ENCODE measurements at regions not wholly inside any gene's neighbourhood (a gene's known extent, or its start where the extent isn't known, plus 50 kb on each side); places are given as distances from the start of the nearest gene placed in this dataset.

DNA sequence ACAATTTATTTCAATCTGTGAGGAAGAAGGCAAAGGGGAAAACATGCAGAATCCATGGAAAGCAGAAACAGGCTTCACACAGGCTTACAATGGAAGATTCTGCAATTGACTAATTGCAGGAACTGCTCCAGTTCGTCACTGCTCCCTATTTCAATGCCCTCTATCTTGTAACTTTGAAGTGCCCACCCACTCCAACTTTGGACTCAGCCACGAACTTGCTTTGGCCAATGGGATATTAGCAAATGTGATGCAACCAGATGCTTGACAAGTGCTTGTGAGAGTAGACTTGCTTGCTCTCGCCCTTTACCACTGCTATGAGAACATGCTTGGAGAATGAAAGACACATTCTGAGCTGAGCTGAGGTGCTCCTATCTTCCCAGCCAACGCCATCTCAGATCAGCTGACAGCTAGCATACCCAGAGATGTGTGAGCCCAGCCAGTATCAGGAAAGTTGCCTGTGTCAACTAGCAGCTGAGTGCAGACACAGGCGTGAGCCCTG is 105.7 kb upstream of the PTCHD1 start:
- no peak for TF ChIP-seq POLR2A (IDR thresholded peaks at IDR 0.05)
- TF ChIP-seq, protein P1, sequence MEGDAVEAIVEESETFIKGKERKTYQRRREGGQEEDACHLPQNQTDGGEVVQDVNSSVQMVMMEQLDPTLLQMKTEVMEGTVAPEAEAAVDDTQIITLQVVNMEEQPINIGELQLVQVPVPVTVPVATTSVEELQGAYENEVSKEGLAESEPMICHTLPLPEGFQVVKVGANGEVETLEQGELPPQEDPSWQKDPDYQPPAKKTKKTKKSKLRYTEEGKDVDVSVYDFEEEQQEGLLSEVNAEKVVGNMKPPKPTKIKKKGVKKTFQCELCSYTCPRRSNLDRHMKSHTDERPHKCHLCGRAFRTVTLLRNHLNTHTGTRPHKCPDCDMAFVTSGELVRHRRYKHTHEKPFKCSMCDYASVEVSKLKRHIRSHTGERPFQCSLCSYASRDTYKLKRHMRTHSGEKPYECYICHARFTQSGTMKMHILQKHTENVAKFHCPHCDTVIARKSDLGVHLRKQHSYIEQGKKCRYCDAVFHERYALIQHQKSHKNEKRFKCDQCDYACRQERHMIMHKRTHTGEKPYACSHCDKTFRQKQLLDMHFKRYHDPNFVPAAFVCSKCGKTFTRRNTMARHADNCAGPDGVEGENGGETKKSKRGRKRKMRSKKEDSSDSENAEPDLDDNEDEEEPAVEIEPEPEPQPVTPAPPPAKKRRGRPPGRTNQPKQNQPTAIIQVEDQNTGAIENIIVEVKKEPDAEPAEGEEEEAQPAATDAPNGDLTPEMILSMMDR (IDR thresholded peaks at IDR 0.05), result no peak

Data from thyroid gland (tissue), 4 donors.